ENCODE measurements at regions not wholly inside any gene's neighbourhood (a gene's known extent, or its start where the extent isn't known, plus 50 kb on each side); places are given as distances from the start of the nearest gene placed in this dataset.

GRCh38 chr1:199029855-199030254, 391.0 kb downstream of the PTPRC start:
- TF ChIP-seq POLR2AphosphoS5 (IDR thresholded peaks at IDR 0.05; ENCODE audit: borderline replicate concordance, low read depth, low read length) (no peak), EZH2 (IDR thresholded peaks at IDR 0.05) (no peak)

All from SK-N-MC (cell line).